Hepatocyte (in vitro differentiated cells): ENCODE measurements at regions not wholly inside any gene's neighbourhood (a gene's known extent, or its start where the extent isn't known, plus 50 kb on each side); places are given as distances from the start of the nearest gene placed in this dataset.

Experiments used
- DNase-seq: peaks from one replicate; pipeline ENCODE4 v3.0.0-alpha.2; 2016; ENCODE audit warnings: low spot score
- H2AFZ ChIP-seq: fragments of 200-600 bp; sonication (generic); 2 replicates; pipeline ENCODE4 v1.6.0; 2016; ENCODE audit warnings: antibody characterized with exemption, mild to moderate bottlenecking
- H3K27ac ChIP-seq: fragments of 200-600 bp; sonication (generic); 2 replicates; pipeline ENCODE4 v1.5.1; 2016; ENCODE audit warnings: mild to moderate bottlenecking
- H3K27me3 ChIP-seq: fragments of 200-600 bp; sonication (generic); 2 replicates; pipeline ENCODE4 v1.6.1; 2016
- H3K36me3 ChIP-seq: fragments of 200-600 bp; sonication (generic); replicated peaks from 2 replicates; pipeline ENCODE4 v1.5.1; 2016; ENCODE audit warnings: low read depth; ENCODE audit not compliant: insufficient read depth
- H3K4me1 ChIP-seq: fragments of 200-600 bp; sonication (generic); 2 replicates; pipeline ENCODE4 v1.5.1; 2016; ENCODE audit warnings: mild to moderate bottlenecking, moderate library complexity; ENCODE audit not compliant: insufficient read depth
- H3K4me2 ChIP-seq: fragments of 200-600 bp; sonication (generic); 2 replicates; pipeline ENCODE4 v1.6.0; 2016
- H3K4me3 ChIP-seq: fragments of 200-600 bp; sonication (generic); 2 replicates; pipeline ENCODE4 v1.5.1; 2016; ENCODE audit warnings: mild to moderate bottlenecking
- H3K79me2 ChIP-seq: fragments of 200-600 bp; sonication (generic); 2 replicates; pipeline ENCODE4 v1.6.0; 2017; ENCODE audit warnings: mild to moderate bottlenecking
- H3K9me2 ChIP-seq: fragments of 200-600 bp; sonication (generic); replicated peaks from 2 replicates; pipeline ENCODE4 v1.6.0; 2017; ENCODE audit warnings: mild to moderate bottlenecking; ENCODE audit not compliant: insufficient read depth
- H3K9me3 ChIP-seq: fragments of 200-600 bp; sonication (generic); 2 replicates; pipeline ENCODE4 v1.5.1; 2016; ENCODE audit warnings: low read depth, mild to moderate bottlenecking
- H4K20me1 ChIP-seq: fragments of 200-600 bp; sonication (generic); 2 replicates; pipeline ENCODE4 v1.6.0; 2016; ENCODE audit warnings: mild to moderate bottlenecking; ENCODE audit not compliant: insufficient read depth, poor library complexity, severe bottlenecking
- CTCF ChIP-seq: fragments of 200-600 bp; sonication (generic); IDR thresholded peaks from 2 replicates; pipeline ENCODE4 v1.5.1; 2016; ENCODE audit warnings: antibody characterized with exemption, mild to moderate bottlenecking; ENCODE audit not compliant: poor library complexity
- EZH2 ChIP-seq: fragments of 200-600 bp; sonication (generic); IDR thresholded peaks from 2 replicates; pipeline ENCODE4 v1.6.1; 2016; ENCODE audit warnings: antibody characterized with exemption, mild to moderate bottlenecking, borderline replicate concordance
- EZH2phosphoT487 ChIP-seq: fragments of 200-600 bp; sonication (generic); IDR thresholded peaks from one replicate; pipeline ENCODE4 v1.6.1; 2018; ENCODE audit warnings: antibody characterized with exemption, mild to moderate bottlenecking, low read depth, moderate library complexity; ENCODE audit not compliant: unreplicated experiment, severe bottlenecking
- WGBS: methylation state at CpG from one replicate; pipeline ENCODE4 v1.1.6; 2016; ENCODE audit warnings: low lambda C conversion rate; ENCODE audit errors: missing lambda C conversion rate; 5-methylcytosine and 5-hydroxymethylcytosine counted together

GRCh38 chr15:25087137-25087536 is 132.3 kb downstream of the SNRPN start:
- DNase-seq, result no peak
- H3K4me2 ChIP-seq, result no peak overlapping the region
- WGBS, result 83% methylated on average over 8 of the region's 8 CpGs
- peaks cover 3% of the 10 kb centered on the region for H3K9me3 ChIP-seq
- no peaks in the 10 kb centered on the region for H4K20me1 ChIP-seq
- H3K9me2 ChIP-seq, result no peaks in the 10 kb centered on the region
- no peak overlapping the region for H2AFZ ChIP-seq
- no peaks in the 10 kb centered on the region for H3K36me3 ChIP-seq
- no peak overlapping the region for H3K27ac ChIP-seq
- H3K4me1 ChIP-seq, result no peaks in the 10 kb centered on the region
- H3K79me2 ChIP-seq, result no peaks in the 10 kb centered on the region
- H3K27me3 ChIP-seq, result no peaks in the 10 kb centered on the region
- TF ChIP-seq CTCF (no peak), EZH2 (no peak), EZH2phosphoT487 (no peak)
- H3K4me3 ChIP-seq, result no peak overlapping the region

GRCh38 chr15:25088261-25088790 is 133.5 kb downstream of the SNRPN start:
- Histone ChIP-seq H3K36me3 (no peaks in the 10 kb centered on the region), H4K20me1 (no peaks in the 10 kb centered on the region), H3K79me2 (no peaks in the 10 kb centered on the region), H3K9me3 (peaks cover 3% of the 10 kb centered on the region), H3K4me1 (no peaks in the 10 kb centered on the region), H3K4me2 (no peak overlapping the region), H3K27ac (no peak overlapping the region), H3K4me3 (no peak overlapping the region), H3K9me2 (no peaks in the 10 kb centered on the region), H2AFZ (no peak overlapping the region), H3K27me3 (no peaks in the 10 kb centered on the region)
- no peak for TF ChIP-seq CTCF
- no peak for TF ChIP-seq EZH2
- TF ChIP-seq EZH2phosphoT487, result no peak
- DNase-seq, result no peak
- 85% methylated on average over 8 of the region's 8 CpGs for WGBS

GRCh38 chr15:25089577-25089976 is 134.8 kb downstream of the SNRPN start:
- H3K4me3 ChIP-seq, result no peak overlapping the region
- H4K20me1 ChIP-seq, result no peaks in the 10 kb centered on the region
- no peaks in the 10 kb centered on the region for H3K9me2 ChIP-seq
- H3K9me3 ChIP-seq, result peaks cover 3% of the 10 kb centered on the region
- no peaks in the 10 kb centered on the region for H3K27me3 ChIP-seq
- TF ChIP-seq CTCF (no peak), EZH2 (no peak)
- DNase-seq, result no peak
- H3K27ac ChIP-seq, result no peak overlapping the region
- H3K4me1 ChIP-seq, result no peaks in the 10 kb centered on the region
- H3K4me2 ChIP-seq, result no peak overlapping the region
- H3K79me2 ChIP-seq, result no peaks in the 10 kb centered on the region
- H2AFZ ChIP-seq, result no peak overlapping the region
- 85% methylated on average over 8 of the region's 8 CpGs for WGBS
- H3K36me3 ChIP-seq, result no peaks in the 10 kb centered on the region
